HG03442 (cell line): ENCODE measurements at regions not wholly inside any gene's neighbourhood (a gene's known extent, or its start where the extent isn't known, plus 50 kb on each side); places are given as distances from the start of the nearest gene placed in this dataset.
A peak's percentile ranks its signal among the peaks of the same experiment; 100 is the strongest.

Experiments used
- ATAC-seq: cut with Tn5 transposase; IDR thresholded peaks from one replicate; pipeline ENCODE4 v1.9.1; 2021; ENCODE audit warnings: mild to moderate bottlenecking, moderate library complexity; ENCODE audit not compliant: unreplicated experiment

DNA sequence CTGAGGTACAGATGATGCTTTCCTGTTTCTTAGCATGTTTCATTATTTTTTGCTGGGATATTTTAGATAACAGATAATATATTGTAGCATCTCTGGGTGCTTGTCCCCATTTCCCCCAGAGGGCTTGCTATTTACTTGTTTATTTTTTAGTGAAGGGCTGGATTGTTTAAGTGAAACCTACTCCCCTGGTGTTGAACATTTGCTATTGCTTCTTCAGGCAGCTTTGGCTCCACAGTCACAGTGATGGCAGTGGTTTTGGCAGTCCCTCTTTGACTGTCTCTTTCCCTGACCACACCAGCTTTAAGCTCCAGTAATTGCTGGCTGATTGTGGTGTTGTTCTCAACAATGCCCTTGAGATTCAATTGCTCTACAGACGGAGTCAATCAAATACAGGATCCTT, 128.9 kb downstream of the KLF13 start:
- ATAC-seq = no peak

DNA sequence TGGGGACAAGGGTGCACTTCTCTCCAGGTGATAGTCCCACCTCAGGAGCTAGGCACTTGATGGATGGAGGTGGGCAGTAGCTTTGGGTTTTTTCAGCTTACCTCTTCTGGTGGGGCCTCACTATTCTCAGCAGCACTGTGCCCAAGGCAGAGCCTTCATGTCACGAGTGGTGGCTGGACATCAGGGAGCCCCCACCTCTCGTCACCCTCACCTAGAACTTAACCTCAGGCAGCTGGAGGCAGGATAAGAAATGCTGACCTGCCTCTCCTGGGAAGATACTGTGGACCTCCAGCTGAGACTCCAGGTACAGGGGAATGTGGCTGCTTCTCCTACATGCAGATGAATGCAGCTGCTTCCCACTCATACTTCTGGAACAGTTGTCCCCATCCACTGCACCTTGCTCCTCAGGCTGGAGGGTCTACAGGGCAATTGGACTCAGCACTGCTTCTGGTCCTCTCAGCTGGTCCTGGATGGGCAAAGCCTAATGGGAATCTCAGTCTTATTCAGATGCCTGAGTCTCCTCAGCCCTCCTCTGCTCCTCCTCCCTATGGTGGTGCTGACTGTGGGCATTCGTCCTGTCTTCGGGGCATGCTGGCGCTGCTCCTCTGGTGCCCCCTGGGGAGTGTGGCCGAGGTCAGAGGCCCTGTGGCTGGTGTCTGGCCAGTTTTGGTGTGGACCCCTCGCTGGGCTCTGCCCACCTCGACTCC, 129.9 kb downstream of the KLF13 start:
- ATAC-seq = no peak

DNA sequence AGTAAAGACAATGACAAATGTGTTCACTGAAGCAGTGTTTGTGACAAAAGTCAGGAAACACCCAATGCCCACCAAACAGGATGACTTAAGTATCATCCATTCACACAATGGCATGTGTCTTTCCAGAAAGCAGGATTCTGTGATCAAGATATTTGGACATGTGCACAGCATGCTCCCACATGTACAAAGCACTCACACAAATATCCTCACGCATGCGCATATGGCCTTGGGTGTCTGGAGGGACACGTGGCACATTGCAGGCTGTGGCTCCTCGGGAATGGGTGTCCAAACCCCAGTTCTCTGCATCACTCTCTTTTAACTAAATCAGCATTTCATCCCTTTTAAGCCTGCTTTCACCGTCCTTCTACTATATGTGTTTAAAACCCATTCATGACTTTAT, 130.5 kb downstream of the KLF13 start:
- no peak for ATAC-seq

DNA sequence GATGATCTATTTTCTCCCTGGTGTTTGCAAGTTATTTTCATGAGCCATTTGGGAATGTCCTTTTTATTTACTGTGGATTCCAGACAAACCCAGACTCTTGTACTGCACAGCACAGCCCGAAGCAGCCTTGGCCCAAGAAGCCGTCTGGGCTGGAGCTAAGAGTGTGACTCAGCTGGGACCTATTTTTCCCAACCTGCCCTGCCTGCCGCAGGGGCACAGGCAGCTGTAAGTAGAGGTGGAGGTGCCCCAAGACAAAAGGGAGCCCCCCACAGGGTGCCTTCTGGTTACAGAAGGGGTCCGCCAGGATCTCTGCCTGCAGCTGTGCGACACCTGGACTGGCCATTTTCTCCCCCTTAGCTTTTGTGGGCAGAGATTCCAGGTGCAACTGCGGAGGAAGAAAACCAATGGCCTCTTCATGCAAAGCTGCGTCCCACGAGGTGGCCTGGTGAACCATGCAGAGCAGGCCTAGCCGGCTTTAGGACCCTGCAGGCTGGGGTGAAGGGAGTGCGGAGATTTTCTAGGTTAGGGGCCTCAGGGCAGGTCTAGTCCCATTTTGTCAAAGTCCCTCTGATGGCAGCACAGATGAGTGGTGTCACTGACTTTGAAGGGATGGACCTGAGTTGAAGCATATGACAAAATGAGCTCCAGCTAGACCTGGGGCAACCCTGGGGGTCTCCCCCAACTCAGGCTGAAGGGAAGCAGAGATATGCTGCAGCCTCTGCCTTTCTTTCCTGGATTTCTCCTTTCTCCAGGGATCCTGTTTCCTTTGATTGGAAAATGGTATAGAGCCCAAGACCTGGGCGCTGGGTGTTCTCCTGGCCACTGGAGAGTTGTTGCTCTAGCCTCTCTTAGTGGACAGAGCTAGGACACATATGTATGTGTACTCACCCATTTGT, 131.2 kb downstream of the KLF13 start:
- no peak for ATAC-seq

DNA sequence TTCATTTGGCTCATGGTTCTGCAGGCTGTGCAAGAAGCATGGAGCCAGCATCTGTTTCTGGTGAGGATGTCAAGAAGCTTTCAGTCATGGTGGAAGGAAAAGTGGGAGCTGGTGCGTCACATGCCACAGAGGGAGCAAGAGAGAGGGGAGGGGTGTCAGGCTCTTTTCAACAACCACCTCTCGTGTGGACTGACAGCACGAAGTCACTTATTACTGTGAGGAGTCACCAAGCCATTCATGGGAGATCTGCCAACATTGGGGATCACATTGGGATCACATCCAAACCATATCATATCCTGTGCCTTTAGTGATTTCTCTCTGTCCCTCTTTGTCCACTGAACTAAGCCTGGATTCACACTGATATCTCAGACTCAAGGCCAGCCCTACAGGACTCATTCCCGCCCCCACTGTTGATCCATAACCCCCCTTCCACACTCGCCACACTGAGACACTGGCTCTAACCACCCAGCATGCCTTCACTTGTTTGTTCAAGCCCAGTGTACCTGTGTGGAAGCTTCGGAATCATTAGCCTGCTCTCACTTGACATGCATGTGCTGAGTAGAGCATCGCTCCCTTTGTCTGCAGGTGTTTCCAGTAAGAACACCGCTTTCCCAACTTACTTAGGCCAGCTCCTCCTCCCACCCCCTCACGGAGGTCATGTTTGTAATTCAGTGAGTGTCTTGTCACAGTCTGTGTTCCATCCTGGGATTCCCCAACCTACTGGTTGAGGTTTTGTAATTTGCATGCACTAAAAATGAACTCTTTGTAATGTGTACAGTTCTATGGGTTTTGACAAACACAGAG, 132.2 kb downstream of the KLF13 start:
- peak; percentile 95 for ATAC-seq

DNA sequence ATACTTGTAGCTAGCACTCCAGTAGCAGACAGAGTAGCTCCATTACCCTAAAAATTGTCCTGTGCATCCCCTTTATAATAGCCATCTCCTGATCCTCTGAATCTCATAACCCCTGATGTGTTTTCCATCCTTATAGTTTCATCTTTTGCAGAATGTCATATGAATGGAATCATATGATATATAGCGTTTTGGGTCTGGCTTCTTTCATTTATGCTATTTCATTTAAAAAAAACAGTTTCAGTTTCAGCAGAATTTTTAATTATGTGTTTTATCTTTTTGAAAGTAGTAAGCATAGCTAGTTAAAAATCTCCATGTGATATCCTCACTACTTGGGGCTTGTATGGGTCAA, 132.7 kb downstream of the KLF13 start:
- ATAC-seq = no peak

DNA sequence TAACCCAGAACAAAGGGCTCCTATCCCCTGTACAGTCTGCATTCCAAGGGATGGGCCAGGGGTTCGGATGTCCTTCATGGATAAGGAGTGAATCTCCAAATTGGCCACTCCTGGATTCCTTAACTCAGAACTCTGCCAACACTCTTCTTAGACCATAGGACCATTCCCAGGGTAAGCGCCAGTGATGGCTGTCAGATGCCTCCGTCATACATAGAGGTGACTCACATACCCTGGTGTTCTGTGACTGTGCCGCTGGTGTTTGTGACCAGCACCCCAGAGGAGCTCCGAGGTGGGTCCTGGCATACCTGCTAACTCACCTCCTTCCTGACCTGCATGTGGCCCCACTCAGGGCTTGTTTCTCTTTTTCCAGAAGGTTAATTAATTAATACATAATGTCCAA, 134.7 kb downstream of the KLF13 start:
- no peak for ATAC-seq

DNA sequence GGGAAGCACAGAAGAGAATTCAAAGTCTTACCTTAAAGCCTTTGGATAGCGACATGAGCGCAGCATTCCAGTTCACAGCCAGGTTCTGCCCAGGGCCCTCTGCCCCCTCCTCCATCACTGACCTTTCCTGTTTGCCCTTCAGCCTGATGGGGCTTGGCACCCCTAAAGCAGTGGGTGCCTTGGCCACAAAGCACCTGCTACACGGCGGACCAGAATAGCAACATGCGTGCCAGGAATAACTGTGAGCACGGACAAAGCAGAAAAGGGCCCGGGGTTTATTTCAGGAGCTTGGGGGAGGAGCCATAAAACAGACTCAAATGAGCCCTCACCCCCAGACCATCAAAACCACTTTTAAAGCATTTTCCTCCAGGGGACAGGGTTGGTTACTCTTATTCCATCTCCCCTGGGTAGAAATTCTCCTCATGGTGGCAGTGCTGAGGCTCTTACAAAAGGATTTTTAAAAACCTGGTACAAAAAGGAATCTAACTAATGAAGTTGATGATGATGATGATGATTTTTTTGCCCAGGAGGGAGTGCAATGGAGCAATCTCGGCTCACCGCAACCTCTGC, 135.4 kb downstream of the KLF13 start:
- ATAC-seq = no peak

DNA sequence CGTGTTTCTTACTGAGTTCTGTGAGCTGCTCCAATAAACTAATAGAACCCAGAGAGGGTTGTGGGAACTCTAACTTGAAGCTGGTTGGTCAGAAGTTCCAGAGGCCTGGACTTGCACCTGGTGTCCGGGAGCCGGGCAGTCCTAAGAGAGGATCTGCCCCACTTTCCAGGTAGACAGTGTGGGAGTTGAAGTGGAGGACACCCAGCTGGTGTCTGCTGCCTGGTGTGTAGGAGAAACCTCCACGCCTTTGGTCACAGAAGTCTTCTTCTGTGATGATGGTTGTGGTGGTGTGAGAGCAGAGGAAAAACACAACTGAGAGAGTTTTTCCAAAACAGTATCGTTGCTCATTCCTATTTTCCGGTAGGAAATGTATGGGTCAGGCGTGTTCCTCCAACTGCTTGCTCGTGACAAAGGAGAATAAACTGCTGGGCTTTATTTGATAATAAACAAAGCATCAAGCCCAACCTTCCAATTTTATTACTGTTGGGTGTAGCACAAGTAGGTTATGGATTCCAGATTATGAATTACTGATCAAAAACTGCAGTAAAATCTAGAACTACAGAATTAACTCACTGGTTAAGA, 137.0 kb downstream of the KLF13 start:
- ATAC-seq = no peak

DNA sequence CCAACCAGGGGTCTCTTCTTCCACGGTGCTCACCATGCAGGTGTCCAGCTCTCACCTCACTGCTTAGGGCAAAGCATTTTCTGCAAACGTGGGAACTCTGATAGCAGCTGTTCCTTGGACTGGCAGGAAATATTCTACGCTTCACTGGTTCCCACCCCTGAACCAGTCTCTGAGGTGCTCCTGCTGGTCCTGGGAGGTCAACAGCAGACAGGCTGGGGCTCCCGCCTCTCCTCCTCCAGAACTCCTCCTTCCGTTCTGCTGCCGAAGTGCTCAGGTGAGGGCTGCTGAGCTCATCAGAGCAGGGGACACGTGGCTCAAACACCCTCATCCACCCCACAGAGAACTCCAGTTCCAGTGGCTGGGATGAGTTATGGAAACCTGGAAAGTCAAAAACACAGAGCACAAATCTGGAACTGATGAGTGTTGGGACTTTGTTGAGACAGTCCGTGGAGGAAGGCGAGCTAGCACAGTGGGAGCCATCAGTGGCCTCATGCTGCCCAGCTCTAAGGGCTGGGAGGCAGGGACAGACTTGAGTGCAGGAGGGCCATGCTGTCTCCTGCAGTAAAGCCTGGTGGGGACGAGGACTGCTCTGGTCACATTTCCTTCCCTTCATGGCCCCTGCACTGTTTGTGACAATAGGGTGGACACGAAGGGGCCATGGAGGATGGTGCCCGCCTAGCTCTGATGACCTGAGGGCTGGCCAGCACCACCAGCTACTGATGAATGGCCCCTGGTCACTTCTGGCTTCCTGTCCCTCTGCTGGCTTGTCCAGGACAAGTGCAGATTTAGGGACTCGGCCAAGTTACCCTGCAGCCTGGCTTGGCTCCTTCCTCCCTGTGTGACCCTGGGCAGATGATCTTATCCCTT, 137.8 kb downstream of the KLF13 start:
- ATAC-seq = no peak

DNA sequence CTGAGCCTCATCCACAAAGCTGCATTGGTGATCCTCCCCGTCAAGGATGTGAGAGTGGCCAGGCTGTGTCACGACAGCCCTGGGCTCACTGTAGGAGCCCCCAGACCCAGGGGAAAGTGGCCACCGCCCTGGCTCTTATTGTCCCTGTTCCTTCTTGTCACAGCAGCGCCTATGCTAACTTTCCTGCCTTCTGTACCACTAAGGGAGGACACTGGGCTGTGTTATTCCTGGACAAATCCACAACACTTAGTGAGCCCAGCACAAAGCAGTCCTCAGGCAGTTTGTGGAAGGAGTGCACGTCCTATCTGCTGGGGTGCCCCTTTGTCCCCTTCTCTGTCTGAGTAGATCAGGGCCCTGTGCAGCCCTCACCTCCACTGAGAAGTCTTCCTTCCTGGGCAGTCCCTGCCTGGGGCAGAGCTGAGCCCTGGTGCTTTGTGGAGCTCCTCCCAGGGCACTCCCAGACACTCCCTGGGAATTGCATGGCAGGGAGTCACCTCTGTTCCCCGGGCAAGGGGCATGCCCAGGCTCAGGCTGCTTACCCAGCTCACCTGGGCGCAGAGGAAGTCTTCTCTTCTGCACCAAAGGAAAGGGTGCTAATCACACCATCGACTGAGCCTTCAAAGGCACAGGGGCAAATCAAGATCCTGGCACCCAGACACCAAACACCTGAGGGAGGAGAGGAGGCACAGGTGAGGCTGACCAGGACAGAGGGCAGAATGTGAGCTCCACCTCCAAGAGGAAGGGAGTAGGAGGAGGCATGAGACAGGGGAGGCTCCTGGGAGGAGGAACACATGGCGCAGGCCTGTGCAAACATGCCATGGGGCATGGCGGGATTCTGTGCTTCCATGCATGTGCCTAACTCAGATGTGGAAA, 138.7 kb downstream of the KLF13 start:
- no peak for ATAC-seq

DNA sequence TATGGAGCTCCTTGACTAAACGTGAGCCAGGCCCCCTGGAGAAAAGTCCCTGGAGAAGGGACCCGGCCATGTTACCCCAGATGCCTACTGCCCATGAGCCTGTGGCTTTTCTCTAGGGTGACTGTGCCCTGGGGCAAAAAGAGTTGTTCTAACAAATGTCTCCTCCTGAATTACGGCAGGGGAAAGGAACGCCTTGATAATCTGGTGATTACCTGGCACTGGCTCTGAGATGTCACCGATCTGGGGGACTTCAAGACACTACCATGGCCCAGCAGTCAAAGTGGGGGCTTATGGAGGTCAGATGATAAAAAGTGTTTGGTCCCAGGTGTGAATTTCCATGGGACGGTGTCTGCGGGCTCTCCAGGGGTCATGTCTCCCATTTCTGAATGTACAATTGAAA, 140.7 kb downstream of the KLF13 start:
- ATAC-seq = no peak

DNA sequence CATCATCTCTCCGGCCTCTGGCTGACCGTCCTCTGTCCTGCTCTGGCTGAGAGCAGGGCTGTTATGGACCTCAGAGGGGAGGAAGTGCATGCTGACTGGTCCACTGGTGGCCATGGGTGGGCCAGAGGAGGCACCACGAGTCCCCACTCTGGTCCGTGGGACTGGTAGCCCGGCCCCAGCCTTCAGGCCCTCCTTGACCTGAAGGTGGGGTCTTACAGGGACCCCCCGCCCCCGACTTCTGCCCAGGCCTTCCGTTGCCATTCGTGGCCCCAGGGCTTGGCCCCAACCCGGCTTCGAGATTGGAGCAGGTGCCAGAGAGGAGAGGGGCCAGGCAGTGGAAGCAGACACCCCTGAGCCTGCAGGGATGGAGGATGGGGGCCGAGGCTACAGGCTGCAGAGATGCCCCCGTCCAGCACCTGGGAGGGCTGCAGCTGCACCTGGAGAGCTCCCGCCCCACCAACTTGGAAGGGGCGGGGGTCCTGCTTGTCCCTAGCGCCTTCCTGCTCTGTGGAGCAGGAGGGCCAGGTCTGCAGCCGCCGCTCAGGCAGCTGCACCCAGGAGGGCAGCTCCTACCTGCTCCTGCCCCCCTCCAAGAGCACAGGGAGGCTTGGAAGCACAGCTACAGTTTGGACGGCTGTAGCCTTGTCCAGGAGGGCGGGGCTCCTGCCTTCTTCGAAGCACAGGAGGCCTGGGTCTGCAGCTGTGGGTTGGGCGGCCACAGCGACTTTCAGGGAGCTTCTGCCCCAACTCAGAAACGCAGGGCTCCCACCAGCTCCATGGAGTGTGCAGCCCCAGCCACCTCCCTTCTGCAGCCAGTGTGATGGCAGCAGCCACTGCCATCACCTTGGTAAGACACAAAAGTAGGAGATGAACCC, 142.5 kb downstream of the KLF13 start:
- ATAC-seq = no peak

DNA sequence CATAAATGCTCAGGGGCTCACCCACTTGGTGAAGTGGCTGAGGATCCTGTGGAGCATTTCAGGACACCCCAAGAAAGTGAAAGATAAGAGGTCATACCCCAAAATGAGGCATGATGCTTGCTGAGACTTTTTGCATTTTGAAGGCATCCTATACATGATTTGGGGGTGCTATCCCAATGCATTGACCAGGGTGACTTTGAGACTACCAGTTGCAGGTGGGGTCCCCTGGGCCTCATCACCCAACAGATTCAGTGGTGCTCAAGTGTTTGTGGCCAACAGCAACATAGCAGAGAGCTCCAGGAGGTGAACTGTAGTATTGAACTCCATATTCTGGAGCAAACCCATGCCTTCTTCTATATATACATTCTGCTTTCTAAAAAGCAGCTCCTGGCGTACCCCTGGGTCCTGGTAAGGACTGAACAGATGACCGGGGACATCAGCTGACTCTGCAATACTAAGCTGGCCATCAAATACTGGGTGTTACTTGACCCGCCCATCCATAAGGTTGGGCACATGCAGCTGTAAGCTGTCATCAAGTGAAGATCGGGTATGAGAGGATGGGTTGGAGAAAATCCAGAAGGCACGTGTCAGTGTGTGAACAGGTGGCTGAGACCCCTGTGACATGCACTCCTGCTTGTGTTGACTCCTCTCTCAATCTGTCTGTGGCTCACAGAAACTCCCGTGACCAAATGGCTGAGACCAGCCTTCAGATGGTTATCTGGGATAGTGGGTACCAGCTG, 143.3 kb downstream of the KLF13 start:
- no peak for ATAC-seq

DNA sequence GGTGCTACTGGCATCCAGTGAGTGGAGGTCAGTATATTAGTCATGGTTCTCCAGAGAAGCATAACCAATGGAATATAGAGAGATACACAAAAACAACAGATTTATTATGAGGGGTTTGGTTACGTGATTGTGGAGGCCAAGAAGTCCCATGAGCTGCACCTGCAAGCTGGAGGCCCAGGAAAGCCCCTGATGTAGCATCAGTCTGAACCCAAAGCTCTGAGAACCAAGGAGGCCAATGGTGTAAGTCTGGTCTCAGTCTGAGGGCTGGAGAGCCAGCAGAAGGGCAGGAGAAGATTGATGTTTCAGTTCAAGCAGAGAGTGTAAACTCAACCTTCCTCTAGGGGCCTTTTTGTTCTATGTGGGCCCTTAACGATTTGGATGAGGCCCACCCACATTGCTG, 144.1 kb downstream of the KLF13 start:
- no peak for ATAC-seq

DNA sequence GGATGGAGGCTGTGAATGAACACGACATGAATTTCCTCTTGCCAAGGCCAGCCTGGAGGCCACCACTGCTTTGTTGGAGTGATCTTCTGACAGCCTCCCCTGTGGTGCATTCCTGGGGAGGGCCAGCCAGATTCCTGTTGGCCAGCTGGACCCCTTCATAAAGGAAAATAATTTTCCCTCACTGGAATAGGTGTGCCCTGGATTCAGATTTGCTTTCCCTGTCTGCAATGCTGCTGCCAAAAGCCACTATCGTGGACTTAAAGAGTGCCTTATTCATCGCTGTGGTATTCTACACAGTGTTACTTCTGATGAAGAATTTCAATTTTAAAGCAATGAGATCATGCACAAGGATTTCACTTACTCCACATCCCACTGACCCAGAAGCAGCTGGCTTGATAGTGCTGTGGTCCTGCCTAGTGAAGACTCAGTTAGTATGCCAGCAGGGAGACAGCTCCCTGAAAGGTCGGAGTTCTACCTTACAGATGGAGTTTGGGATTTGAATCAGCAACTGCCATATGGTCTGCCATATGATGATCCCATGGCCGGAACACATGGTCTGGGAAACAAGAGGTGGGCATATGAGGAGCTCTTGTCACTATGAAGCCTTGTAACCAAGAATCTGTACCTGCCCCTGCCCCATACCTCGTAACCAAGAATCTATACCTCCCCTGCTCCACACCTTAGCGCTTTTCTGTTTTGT, 145.2 kb downstream of the KLF13 start:
- ATAC-seq = no peak
